CD4-positive, alpha-beta T cell treated with Interleukin-10 for 1 hour (primary cell): ENCODE measurements at regions not wholly inside any gene's neighbourhood (a gene's known extent, or its start where the extent isn't known, plus 50 kb on each side); places are given as distances from the start of the nearest gene placed in this dataset.

Experiments
- DNase-seq: peaks from one replicate; pipeline ENCODE4 v3.0.0-alpha.2; 2020

GRCh38 chr5:12313602-12314001 lies 409.4 kb upstream of the CTNND2 start:
- DNase-seq, result no peak

- DNase-seq, result no peak
These were observed 408.1 kb upstream of the CTNND2 start for GRCh38 chr5:12312343-12312742.

GRCh38 chr5:12294151-12294550 lies 389.9 kb upstream of the CTNND2 start:
- DNase-seq, result no peak

- DNase-seq, result no peak
These were observed 388.5 kb upstream of the CTNND2 start for GRCh38 chr5:12292610-12293204.

- no peak for DNase-seq
These were observed 380.4 kb upstream of the CTNND2 start for GRCh38 chr5:12284604-12285003.

- DNase-seq, result no peak
These were observed 373.4 kb upstream of the CTNND2 start for GRCh38 chr5:12277504-12278192.

- DNase-seq, result no peak
These were observed 370.0 kb upstream of the CTNND2 start for GRCh38 chr5:12274236-12274635.

GRCh38 chr5:12272389-12272788 lies 368.1 kb upstream of the CTNND2 start:
- no peak for DNase-seq

- DNase-seq, result no peak
These were observed 366.7 kb upstream of the CTNND2 start for GRCh38 chr5:12270914-12271313.

- DNase-seq, result no peak
These were observed 364.9 kb upstream of the CTNND2 start for GRCh38 chr5:12269164-12269563.

GRCh38 chr5:12258549-12258948 lies 354.3 kb upstream of the CTNND2 start:
- DNase-seq, result no peak

- no peak for DNase-seq
These were observed 346.2 kb upstream of the CTNND2 start for GRCh38 chr5:12250454-12250853.

- DNase-seq, result no peak
These were observed 344.6 kb upstream of the CTNND2 start for GRCh38 chr5:12248831-12249230.

- DNase-seq, result no peak
These were observed 341.8 kb upstream of the CTNND2 start for GRCh38 chr5:12246036-12246435.

GRCh38 chr5:12245429-12245828 lies 341.2 kb upstream of the CTNND2 start:
- no peak for DNase-seq

GRCh38 chr5:12242950-12243888 lies 339.0 kb upstream of the CTNND2 start:
- DNase-seq, result no peak

- DNase-seq, result no peak
These were observed 333.8 kb upstream of the CTNND2 start for GRCh38 chr5:12237837-12238575.

GRCh38 chr5:12230659-12231058 lies 326.4 kb upstream of the CTNND2 start:
- DNase-seq, result no peak

GRCh38 chr5:12217039-12217438 lies 312.8 kb upstream of the CTNND2 start:
- no peak for DNase-seq

- DNase-seq, result no peak
These were observed 310.2 kb upstream of the CTNND2 start for GRCh38 chr5:12214267-12215015.

- no peak for DNase-seq
These were observed 304.3 kb upstream of the CTNND2 start for GRCh38 chr5:12208366-12209100.

GRCh38 chr5:12204761-12205160 lies 300.5 kb upstream of the CTNND2 start:
- no peak for DNase-seq
